Tibial nerve (tissue), 4 donors: ENCODE measurements at regions not wholly inside any gene's neighbourhood (a gene's known extent, or its start where the extent isn't known, plus 50 kb on each side); places are given as distances from the start of the nearest gene placed in this dataset.
"Not testable (repeated sequence)": the region's sequence is repeated elsewhere in the genome, so short reads cannot be mapped to it uniquely, and the experiment has no call there.

Experiments used
- EP300 ChIP-seq, 2 donors: sonication (generic); formaldehyde crosslinking; IDR thresholded peaks; one replicate each; pipeline ENCODE4 v1.6.1; 2017; ENCODE audit warnings: antibody characterized with exemption in 2 of 2, mild to moderate bottlenecking in 1 of 2
- TF ChIP-seq, protein P1 (sequence below), 5 experiments: fragments of 200-600 bp in 3 of 5; fragments of 450-650 bp in 2 of 5; sonication (generic) in 3 of 5; IDR thresholded peaks; one replicate each; pipeline ENCODE4 v1.5.1; 2016 to 2019; ENCODE audit warnings: antibody characterized with exemption in 5 of 5, mild to moderate bottlenecking in 3 of 5, moderate library complexity in 2 of 5

DNA sequence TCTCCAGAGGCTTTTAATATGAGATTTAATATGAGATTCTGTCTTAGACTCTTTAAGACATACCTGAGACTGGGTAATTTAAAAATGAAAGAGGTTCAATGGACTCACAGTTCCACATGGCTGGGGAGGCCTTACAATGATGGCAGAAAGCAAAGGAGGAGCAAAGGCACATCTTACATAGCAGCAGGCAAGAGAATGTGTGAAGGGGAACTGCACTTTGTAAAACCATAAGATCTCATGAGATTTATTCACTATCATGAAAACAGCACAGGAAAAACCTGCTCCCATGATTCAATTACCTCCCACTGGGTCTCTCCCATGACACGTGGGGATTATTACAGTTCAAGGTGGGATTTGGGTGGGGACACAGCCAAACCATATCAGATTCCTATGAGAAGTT, 79.2 kb upstream of the DTNBP1 start:
- not testable (repeated sequence) for TF ChIP-seq EP300 (IDR thresholded peaks at IDR 0.05)
- TF ChIP-seq, protein P1, sequence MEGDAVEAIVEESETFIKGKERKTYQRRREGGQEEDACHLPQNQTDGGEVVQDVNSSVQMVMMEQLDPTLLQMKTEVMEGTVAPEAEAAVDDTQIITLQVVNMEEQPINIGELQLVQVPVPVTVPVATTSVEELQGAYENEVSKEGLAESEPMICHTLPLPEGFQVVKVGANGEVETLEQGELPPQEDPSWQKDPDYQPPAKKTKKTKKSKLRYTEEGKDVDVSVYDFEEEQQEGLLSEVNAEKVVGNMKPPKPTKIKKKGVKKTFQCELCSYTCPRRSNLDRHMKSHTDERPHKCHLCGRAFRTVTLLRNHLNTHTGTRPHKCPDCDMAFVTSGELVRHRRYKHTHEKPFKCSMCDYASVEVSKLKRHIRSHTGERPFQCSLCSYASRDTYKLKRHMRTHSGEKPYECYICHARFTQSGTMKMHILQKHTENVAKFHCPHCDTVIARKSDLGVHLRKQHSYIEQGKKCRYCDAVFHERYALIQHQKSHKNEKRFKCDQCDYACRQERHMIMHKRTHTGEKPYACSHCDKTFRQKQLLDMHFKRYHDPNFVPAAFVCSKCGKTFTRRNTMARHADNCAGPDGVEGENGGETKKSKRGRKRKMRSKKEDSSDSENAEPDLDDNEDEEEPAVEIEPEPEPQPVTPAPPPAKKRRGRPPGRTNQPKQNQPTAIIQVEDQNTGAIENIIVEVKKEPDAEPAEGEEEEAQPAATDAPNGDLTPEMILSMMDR (IDR thresholded peaks at IDR 0.05) = not testable (repeated sequence)
